ENCODE measurements at regions not wholly inside any gene's neighbourhood (a gene's known extent, or its start where the extent isn't known, plus 50 kb on each side); places are given as distances from the start of the nearest gene placed in this dataset.

- Mint-ChIP-seq H3K9me3 (peaks cover 7 to 9% of the 10 kb centered on the region in 2 donors), H3K36me3 (no peaks in the 10 kb centered on the region), H3K27ac (no peak overlapping the region)
- DNase-seq (ENCODE audit: low spot score in 2 of 2) (no peak), ATAC-seq (no peak)
Observed at GRCh38 chr3:96169111-96169766, 645.2 kb upstream of the EPHA6 start.

- ATAC-seq, result no peak
- Mint-ChIP-seq H3K36me3 (no peaks in the 10 kb centered on the region), H3K9me3 (peaks cover 7 to 14% of the 10 kb centered on the region in 2 donors), H3K27ac (no peak overlapping the region)
- no peak for DNase-seq (ENCODE audit: low spot score in 2 of 2)
Observed at GRCh38 chr3:96172917-96173316, 641.5 kb upstream of the EPHA6 start.

GRCh38 chr3:96175500-96175899, 638.9 kb upstream of the EPHA6 start:
- peak overlapping the region in 1 of 2 donors; percentile 34 for H3K27ac Mint-ChIP-seq
- H3K9me3 Mint-ChIP-seq, result peaks cover 3 to 10% of the 10 kb centered on the region in 2 donors
- no peak for ATAC-seq
- DNase-seq (ENCODE audit: low spot score in 2 of 2), result no peak
- H3K36me3 Mint-ChIP-seq, result no peaks in the 10 kb centered on the region

GRCh38 chr3:96182756-96183155, 631.6 kb upstream of the EPHA6 start:
- no peak for ATAC-seq
- no peak overlapping the region for H3K27ac Mint-ChIP-seq
- no peaks in the 10 kb centered on the region for H3K36me3 Mint-ChIP-seq
- peaks cover 8 to 12% of the 10 kb centered on the region in 2 donors for H3K9me3 Mint-ChIP-seq
- no peak for DNase-seq (ENCODE audit: low spot score in 2 of 2)

GRCh38 chr3:96183871-96184270, 630.5 kb upstream of the EPHA6 start:
- ATAC-seq, result no peak
- H3K27ac Mint-ChIP-seq, result no peak overlapping the region
- H3K9me3 Mint-ChIP-seq, result peaks cover 8 to 12% of the 10 kb centered on the region in 2 donors
- no peak for DNase-seq (ENCODE audit: low spot score in 2 of 2)
- H3K36me3 Mint-ChIP-seq, result no peaks in the 10 kb centered on the region

- Mint-ChIP-seq H3K27ac (no peak overlapping the region), H3K9me3 (peaks cover 6% of the 10 kb centered on the region in 2 donors), H3K36me3 (no peaks in the 10 kb centered on the region)
- DNase-seq (ENCODE audit: low spot score in 2 of 2), result no peak
- ATAC-seq, result no peak
Observed at GRCh38 chr3:96190024-96190616, 624.3 kb upstream of the EPHA6 start.

- DNase-seq (ENCODE audit: low spot score in 2 of 2) (no peak), ATAC-seq (no peak)
- Mint-ChIP-seq H3K27ac (no peak overlapping the region), H3K9me3 (peaks cover 5 to 6% of the 10 kb centered on the region in 2 donors), H3K36me3 (no peaks in the 10 kb centered on the region)
Observed at GRCh38 chr3:96192966-96193550, 621.3 kb upstream of the EPHA6 start.

GRCh38 chr3:96200897-96201296, 613.5 kb upstream of the EPHA6 start:
- Mint-ChIP-seq H3K36me3 (no peaks in the 10 kb centered on the region), H3K27ac (no peak overlapping the region), H3K9me3 (peaks cover 6 to 19% of the 10 kb centered on the region in 2 donors)
- ATAC-seq, result no peak
- DNase-seq (ENCODE audit: low spot score in 2 of 2), result no peak

- ATAC-seq (no peak), DNase-seq (ENCODE audit: low spot score in 2 of 2) (no peak)
- Mint-ChIP-seq H3K9me3 (peaks cover 6 to 19% of the 10 kb centered on the region in 2 donors), H3K27ac (no peak overlapping the region), H3K36me3 (no peaks in the 10 kb centered on the region)
Observed at GRCh38 chr3:96201463-96201862, 612.9 kb upstream of the EPHA6 start.

GRCh38 chr3:96202181-96202580, 612.2 kb upstream of the EPHA6 start:
- Mint-ChIP-seq H3K27ac (no peak overlapping the region), H3K36me3 (no peaks in the 10 kb centered on the region), H3K9me3 (peaks cover 6 to 19% of the 10 kb centered on the region in 2 donors)
- ATAC-seq (no peak), DNase-seq (ENCODE audit: low spot score in 2 of 2) (no peak)

GRCh38 chr3:96209699-96210098, 604.7 kb upstream of the EPHA6 start:
- Mint-ChIP-seq H3K27ac (no peak overlapping the region), H3K9me3 (peaks cover 7 to 16% of the 10 kb centered on the region in 2 donors), H3K36me3 (peaks cover 4 to 6% of the 10 kb centered on the region in 2 donors)
- DNase-seq (ENCODE audit: low spot score in 2 of 2), result no peak
- no peak for ATAC-seq

GRCh38 chr3:96213393-96213792, 601.0 kb upstream of the EPHA6 start:
- DNase-seq (ENCODE audit: low spot score in 2 of 2), result no peak
- ATAC-seq, result no peak
- Mint-ChIP-seq H3K9me3 (peaks cover 24 to 29% of the 10 kb centered on the region in 2 donors), H3K27ac (no peak overlapping the region), H3K36me3 (peaks cover 4 to 6% of the 10 kb centered on the region in 2 donors)

GRCh38 chr3:96214941-96215340, 599.5 kb upstream of the EPHA6 start:
- H3K9me3 Mint-ChIP-seq, result peaks cover 21 to 24% of the 10 kb centered on the region in 2 donors
- ATAC-seq (no peak), DNase-seq (ENCODE audit: low spot score in 2 of 2) (no peak)
- peaks cover 2% of the 10 kb centered on the region in 2 donors for H3K36me3 Mint-ChIP-seq
- no peak overlapping the region for H3K27ac Mint-ChIP-seq

GRCh38 chr3:96225494-96225893, 588.9 kb upstream of the EPHA6 start:
- DNase-seq (ENCODE audit: low spot score in 2 of 2), result no peak
- Mint-ChIP-seq H3K36me3 (peaks cover 0 to 4% of the 10 kb centered on the region in 2 donors), H3K9me3 (peaks cover 6 to 9% of the 10 kb centered on the region in 2 donors), H3K27ac (no peak overlapping the region)
- ATAC-seq, result no peak

- Mint-ChIP-seq H3K27ac (no peak overlapping the region), H3K36me3 (no peaks in the 10 kb centered on the region)
Observed at GRCh38 chr3:96233679-96234078, 580.7 kb upstream of the EPHA6 start.

GRCh38 chr3:96236522-96236921, 577.9 kb upstream of the EPHA6 start:
- no peak for DNase-seq (ENCODE audit: low spot score in 2 of 2)
- Mint-ChIP-seq H3K27ac (no peak overlapping the region), H3K36me3 (no peaks in the 10 kb centered on the region), H3K9me3 (peaks cover 13 to 16% of the 10 kb centered on the region in 2 donors)
- no peak for ATAC-seq

More at GRCh38 chr3:96233679-96234078, 580.7 kb upstream of the EPHA6 start:
- no peak for DNase-seq (ENCODE audit: low spot score in 2 of 2)
- H3K9me3 Mint-ChIP-seq, result peaks cover 14 to 16% of the 10 kb centered on the region in 2 donors
- ATAC-seq, result no peak

- Mint-ChIP-seq H3K9me3 (peaks cover 15 to 16% of the 10 kb centered on the region in 2 donors), H3K36me3 (no peaks in the 10 kb centered on the region), H3K27ac (no peak overlapping the region)
- DNase-seq (ENCODE audit: low spot score in 2 of 2), result no peak
- no peak for ATAC-seq
Observed at GRCh38 chr3:96259299-96259698, 555.1 kb upstream of the EPHA6 start.

GRCh38 chr3:96264701-96265100, 549.7 kb upstream of the EPHA6 start:
- ATAC-seq (no peak), DNase-seq (ENCODE audit: low spot score in 2 of 2) (no peak)
- Mint-ChIP-seq H3K9me3 (peaks cover 17 to 18% of the 10 kb centered on the region in 2 donors), H3K36me3 (no peaks in the 10 kb centered on the region), H3K27ac (no peak overlapping the region)
